ENCODE measurements at regions not wholly inside any gene's neighbourhood (a gene's known extent, or its start where the extent isn't known, plus 50 kb on each side); places are given as distances from the start of the nearest gene placed in this dataset.

- no peak for TF ChIP-seq CTCF (IDR thresholded peaks at IDR 0.05; ENCODE audit: insufficient read depth, low read length, poor library complexity, severe bottlenecking)
- no peak for TF ChIP-seq EZH2phosphoT487 (conservative IDR thresholded peaks at IDR 0.05; ENCODE audit: low read length)
Observed at GRCh38 chr3:30268288-30268687, 338.1 kb upstream of the TGFBR2 start.

Data from SU-DHL-6 (cell line).